Ovary (tissue), 7 donors: ENCODE measurements at regions not wholly inside any gene's neighbourhood (a gene's known extent, or its start where the extent isn't known, plus 50 kb on each side); places are given as distances from the start of the nearest gene placed in this dataset.

Experiments
- DNase-seq, 5 donors: peaks; one replicate each; pipeline ENCODE4 v3.0.0-alpha.2; 2019 to 2020
- H3K27ac ChIP-seq, 2 donors: fragments of 200-600 bp; one replicate each; pipeline versions ENCODE4 v1.5.1 to v1.8.0; 2019 to 2022
- H3K27me3 ChIP-seq: fragments of 200-600 bp; one replicate; pipeline ENCODE4 v1.8.0; 2022
- H3K36me3 ChIP-seq: fragments of 200-600 bp; sonication (generic); one replicate; pipeline ENCODE4 v1.5.1; 2019
- H3K4me1 ChIP-seq: one replicate; pipeline ENCODE4 v1.8.1; 2013; ENCODE audit warnings: mild to moderate bottlenecking, moderate library complexity; ENCODE audit not compliant: insufficient read depth
- H3K4me3 ChIP-seq: fragments of 200-600 bp; sonication (generic); one replicate; pipeline ENCODE4 v1.5.1; 2017
- H3K9me3 ChIP-seq, 2 donors: fragments of 200-600 bp in 1 of 2; sonication (generic) in 1 of 2; one replicate each; pipeline versions ENCODE4 v1.5.1 to v1.8.1; 2013 to 2019; ENCODE audit warnings: mild to moderate bottlenecking in 1 of 2, moderate library complexity in 1 of 2
- EP300 ChIP-seq: sonication (generic); formaldehyde crosslinking; IDR thresholded peaks from one replicate; pipeline ENCODE4 v1.6.1; 2017; ENCODE audit warnings: antibody characterized with exemption
- POLR2A ChIP-seq: fragments of 450-650 bp; IDR thresholded peaks from one replicate; pipeline ENCODE4 v1.6.1; 2017; ENCODE audit warnings: antibody characterized with exemption, mild to moderate bottlenecking, moderate library complexity
- WGBS, 3 donors: extraction: QIAGEN DNeasy Blood & Tissue Kit in 1 of 3; methylation state at CpG; one replicate each; pipeline versions ENCODE4 v1.1.5 to v1.1.7; 2013 to 2017; 5-methylcytosine and 5-hydroxymethylcytosine counted together
- intact Hi-C, 4 donors: fragments of 100-400 bp; cut with DNase I; formaldehyde crosslinking; loops; one replicate each; pipeline versions ENCODE4 v1.11.0 to v1.15.1; 2022 to 2023
- TF ChIP-seq, protein P1 (sequence below), 3 donors: fragments of 450-650 bp in 2 of 3; fragments of 200-600 bp in 1 of 3; IDR thresholded peaks; one replicate each; pipeline versions ENCODE4 v1.5.1 to v1.8.0; 2016 to 2022; ENCODE audit warnings: antibody characterized with exemption in 3 of 3, mild to moderate bottlenecking in 1 of 3
- donor health status: DM: no; HTN: no; CAD: no; lungs with moderate emphysema.
- donor health status: DM: no; HTN: no; CAD: no.
- donor health status: Bipolar disorder and iron deficiency.
- donor health status: DM: no; HTN: no; CAD: no.
- donor health status: DM: yes; HTN: yes; CAD: no.

DNA sequence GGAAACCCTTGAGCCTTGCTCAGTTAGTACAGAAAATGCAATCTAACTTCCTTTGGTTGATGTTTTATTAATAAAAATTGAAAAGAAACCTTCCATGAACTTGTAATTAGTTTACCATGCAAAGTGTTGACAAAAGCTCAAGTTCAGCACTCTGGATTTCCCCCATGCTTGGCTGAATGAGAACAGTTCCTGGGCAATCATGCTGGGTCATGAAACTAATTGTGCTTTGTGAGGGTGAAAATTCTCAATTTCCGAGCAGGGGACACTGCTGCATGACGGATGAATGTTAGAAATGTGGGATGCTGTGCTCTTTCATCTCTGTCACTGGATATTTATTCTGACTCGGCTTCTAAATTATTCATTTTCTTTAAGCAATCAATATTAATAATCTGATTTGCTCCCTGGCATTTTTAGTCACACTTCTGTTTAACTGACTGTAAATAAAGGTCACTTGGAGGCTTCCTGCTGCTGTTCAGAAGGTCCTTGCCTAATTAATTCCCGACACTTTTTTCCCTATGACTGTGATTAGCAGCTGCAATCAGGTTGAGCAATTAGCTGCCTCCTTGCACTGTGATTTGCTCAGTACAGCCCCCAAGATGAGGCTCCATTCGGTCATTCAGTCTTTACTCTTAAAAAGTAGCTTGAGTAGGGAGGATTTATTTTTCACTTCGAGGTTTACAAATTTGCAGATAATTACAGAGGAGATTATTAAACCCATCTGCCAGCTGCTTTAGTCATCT, 678.1 kb upstream of the ZNF608 start:
- Histone ChIP-seq H3K4me3 (no peak overlapping the region), H3K27me3 (no peaks in the 10 kb centered on the region), H3K9me3 (no peaks in the 10 kb centered on the region), H3K27ac (no peak overlapping the region), H3K4me1 (no peaks in the 10 kb centered on the region), H3K36me3 (no peaks in the 10 kb centered on the region)
- 47 to 57% (median 50%) methylated on average over 6 of the region's 6 CpGs for WGBS, 3 donors
- no peak for DNase-seq
- TF ChIP-seq, protein P1, sequence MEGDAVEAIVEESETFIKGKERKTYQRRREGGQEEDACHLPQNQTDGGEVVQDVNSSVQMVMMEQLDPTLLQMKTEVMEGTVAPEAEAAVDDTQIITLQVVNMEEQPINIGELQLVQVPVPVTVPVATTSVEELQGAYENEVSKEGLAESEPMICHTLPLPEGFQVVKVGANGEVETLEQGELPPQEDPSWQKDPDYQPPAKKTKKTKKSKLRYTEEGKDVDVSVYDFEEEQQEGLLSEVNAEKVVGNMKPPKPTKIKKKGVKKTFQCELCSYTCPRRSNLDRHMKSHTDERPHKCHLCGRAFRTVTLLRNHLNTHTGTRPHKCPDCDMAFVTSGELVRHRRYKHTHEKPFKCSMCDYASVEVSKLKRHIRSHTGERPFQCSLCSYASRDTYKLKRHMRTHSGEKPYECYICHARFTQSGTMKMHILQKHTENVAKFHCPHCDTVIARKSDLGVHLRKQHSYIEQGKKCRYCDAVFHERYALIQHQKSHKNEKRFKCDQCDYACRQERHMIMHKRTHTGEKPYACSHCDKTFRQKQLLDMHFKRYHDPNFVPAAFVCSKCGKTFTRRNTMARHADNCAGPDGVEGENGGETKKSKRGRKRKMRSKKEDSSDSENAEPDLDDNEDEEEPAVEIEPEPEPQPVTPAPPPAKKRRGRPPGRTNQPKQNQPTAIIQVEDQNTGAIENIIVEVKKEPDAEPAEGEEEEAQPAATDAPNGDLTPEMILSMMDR (IDR thresholded peaks at IDR 0.05) = no peak
- no peak for TF ChIP-seq POLR2A
- TF ChIP-seq EP300 = no peak
- intact Hi-C loops = no loop called here

DNA sequence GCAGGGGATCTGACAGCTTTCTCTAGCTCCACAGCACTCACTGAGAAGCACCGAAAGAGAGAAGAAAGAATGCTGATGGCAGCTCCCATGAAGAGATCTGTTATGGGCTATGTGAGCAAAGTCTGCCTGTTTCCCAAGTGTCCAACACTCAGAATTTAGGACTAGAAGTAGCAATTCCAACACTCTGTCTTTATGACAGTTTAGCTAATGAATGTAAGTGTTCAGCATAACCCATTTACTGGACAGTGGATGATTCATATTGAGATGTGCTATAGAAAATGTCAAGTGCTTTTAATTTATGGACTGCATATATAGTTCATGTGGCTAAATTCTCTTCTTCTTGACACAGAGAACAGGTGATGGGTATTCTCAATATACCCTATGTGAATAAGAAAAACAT, 683.1 kb upstream of the ZNF608 start:
- no peaks in the 10 kb centered on the region for H3K4me1 ChIP-seq
- no peak for DNase-seq
- WGBS, 3 donors = 70 to 86% (median 77%) methylated on average over 1 of the region's 1 CpG
- H3K9me3 ChIP-seq = no peaks in the 10 kb centered on the region
- no peak overlapping the region for H3K4me3 ChIP-seq
- intact Hi-C loops = no loop called here
- H3K27ac ChIP-seq = no peak overlapping the region
- TF ChIP-seq EP300 = no peak
- H3K36me3 ChIP-seq = no peaks in the 10 kb centered on the region
- no peaks in the 10 kb centered on the region for H3K27me3 ChIP-seq

DNA sequence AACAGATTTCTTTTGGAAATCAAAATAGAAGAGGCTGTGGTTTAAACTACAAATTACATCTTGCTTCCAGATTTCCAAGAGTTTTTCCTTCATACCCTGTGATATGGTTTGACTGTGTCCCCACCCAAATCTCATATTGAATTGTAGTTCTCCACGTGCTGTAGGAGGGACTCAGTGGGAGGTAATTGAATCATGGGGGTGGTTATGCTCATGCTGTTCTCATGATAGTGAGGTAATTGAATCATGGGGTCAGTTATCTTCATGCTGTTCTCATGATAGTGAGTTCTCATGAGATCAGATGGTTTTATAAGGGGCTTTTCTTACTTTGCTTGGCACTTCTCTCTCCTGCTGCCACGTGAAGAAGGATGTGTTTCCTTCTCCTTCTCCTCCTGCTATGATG, 687.0 kb upstream of the ZNF608 start:
- H3K36me3 ChIP-seq = no peaks in the 10 kb centered on the region
- no peak overlapping the region for H3K4me3 ChIP-seq
- intact Hi-C loops = no loop called here
- H3K27me3 ChIP-seq = no peaks in the 10 kb centered on the region
- no peaks in the 10 kb centered on the region for H3K9me3 ChIP-seq
- no peak for DNase-seq
- H3K4me1 ChIP-seq = no peaks in the 10 kb centered on the region
- WGBS, 3 donors = 63 to 69% (median 66%) methylated on average over 2 of the region's 2 CpGs
- H3K27ac ChIP-seq = no peak overlapping the region
- no peak for TF ChIP-seq POLR2A
- TF ChIP-seq, protein P1 (IDR thresholded peaks at IDR 0.05) = no peak
- no peak for TF ChIP-seq EP300

DNA sequence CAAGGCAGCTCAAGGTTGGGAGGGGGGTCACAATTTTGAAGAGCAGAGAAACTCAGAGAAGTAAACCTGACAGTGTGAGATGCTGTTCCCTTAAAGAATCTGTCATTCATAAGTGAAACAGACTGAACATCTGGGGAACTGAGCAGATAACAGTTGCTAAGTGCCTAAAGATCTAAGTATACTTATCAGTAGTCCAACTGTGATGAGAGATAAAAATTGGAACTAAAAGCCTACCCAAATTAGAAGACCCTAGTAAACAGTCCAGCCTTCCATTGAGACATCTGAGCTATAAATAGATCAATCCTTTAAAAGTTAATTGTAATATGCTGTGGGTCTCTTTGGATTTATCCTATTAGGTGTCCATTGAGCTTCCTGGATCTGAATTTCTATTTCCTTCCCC, 692.8 kb upstream of the ZNF608 start:
- Histone ChIP-seq H3K27ac (no peak overlapping the region), H3K4me3 (no peak overlapping the region), H3K36me3 (no peaks in the 10 kb centered on the region), H3K27me3 (no peaks in the 10 kb centered on the region), H3K4me1 (no peaks in the 10 kb centered on the region), H3K9me3 (no peaks in the 10 kb centered on the region)
- intact Hi-C loops = no loop called here
- TF ChIP-seq EP300 (no peak), POLR2A (no peak)
- TF ChIP-seq, protein P1 (IDR thresholded peaks at IDR 0.05) = no peak
- DNase-seq = no peak

DNA sequence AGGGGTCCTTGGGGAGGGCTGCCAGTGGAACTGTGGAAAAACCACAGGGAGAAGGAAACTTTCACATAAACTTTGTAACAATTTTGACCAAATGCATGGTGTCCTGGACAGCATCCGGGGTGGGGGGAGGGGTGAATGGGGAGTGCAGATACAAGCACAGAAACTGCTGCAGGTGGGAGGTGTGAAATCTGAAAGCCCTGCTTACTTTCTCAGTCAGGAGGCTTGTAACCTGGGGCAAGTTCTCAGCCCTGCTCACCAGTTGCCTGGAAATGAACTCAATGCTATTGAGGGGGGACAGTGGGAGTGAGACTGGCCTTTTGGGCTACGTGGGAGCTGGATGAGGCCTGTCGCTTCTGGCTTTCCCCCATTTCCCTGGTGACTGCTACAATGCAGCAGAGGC, 694.5 kb upstream of the ZNF608 start:
- H3K4me3 ChIP-seq = no peak overlapping the region
- no peaks in the 10 kb centered on the region for H3K9me3 ChIP-seq
- 87 to 92% (median 88%) methylated on average over 3 of the region's 3 CpGs for WGBS, 3 donors
- TF ChIP-seq, protein P1 (IDR thresholded peaks at IDR 0.05) = no peak
- TF ChIP-seq EP300 = no peak
- no peak for TF ChIP-seq POLR2A
- no peak overlapping the region for H3K27ac ChIP-seq
- intact Hi-C loops = no loop called here
- H3K4me1 ChIP-seq = no peaks in the 10 kb centered on the region
- DNase-seq = no peak
- H3K36me3 ChIP-seq = no peaks in the 10 kb centered on the region
- no peaks in the 10 kb centered on the region for H3K27me3 ChIP-seq
